Inflammatory macrophage treated with lipopolysaccharide for 1 hour (primary cell): ENCODE measurements at regions not wholly inside any gene's neighbourhood (a gene's known extent, or its start where the extent isn't known, plus 50 kb on each side); places are given as distances from the start of the nearest gene placed in this dataset.

Source experiments
- DNase-seq, 2 donors: peaks; one replicate each; pipeline ENCODE4 v3.0.0-alpha.2; 2020 to 2022

DNA sequence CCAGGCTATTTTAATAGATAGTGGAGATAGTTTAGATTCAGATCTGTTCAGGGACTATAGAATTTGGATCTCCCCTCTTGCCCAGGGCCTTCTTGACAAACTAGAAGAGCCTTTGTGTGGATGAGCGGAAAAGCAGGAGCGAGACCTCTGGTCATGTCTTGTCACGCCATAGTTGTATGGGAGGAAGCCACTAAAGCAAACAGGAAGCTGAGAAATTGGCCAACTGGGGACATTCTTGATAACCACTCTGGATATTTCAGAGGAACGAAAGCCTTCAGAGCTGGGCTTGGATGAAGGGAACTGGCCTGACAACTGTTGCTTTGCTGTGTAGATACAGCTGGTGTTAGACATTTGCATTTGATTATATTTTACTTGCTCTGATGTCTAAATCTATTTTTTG lies 54.1 kb upstream of the EXOC2 start:
- no peak for DNase-seq

DNA sequence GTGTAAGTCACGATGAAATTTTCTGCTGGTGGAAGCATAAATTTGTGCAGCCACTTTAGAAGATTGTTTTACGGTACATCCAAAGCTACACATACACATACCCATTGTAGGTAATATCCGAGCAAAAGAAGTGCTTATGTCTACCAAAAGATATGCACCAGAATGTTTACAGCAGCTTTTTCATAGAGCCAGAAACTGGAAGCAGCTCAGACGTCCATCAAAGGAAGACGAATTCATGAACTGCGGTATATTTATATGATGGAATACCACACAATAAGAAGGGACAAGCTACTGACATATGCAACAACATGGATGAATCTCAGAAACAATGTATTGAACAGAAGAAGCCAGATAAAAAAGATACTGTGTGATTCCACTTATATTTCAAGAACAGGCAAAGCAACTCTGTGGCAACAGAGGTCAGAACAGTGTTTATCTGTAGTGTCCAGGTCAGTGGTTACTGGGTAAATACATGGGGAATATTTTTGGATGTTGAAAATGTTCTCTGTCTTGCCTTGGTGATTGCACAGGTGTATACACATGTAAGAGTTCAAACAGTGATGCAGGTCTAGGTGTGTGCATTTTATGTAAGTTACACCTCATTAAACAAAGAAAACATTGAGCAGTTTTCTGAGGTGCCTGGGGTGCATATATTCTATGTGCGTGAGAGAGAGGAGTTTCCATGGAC lies 51.9 kb upstream of the EXOC2 start:
- DNase-seq = no peak

DNA sequence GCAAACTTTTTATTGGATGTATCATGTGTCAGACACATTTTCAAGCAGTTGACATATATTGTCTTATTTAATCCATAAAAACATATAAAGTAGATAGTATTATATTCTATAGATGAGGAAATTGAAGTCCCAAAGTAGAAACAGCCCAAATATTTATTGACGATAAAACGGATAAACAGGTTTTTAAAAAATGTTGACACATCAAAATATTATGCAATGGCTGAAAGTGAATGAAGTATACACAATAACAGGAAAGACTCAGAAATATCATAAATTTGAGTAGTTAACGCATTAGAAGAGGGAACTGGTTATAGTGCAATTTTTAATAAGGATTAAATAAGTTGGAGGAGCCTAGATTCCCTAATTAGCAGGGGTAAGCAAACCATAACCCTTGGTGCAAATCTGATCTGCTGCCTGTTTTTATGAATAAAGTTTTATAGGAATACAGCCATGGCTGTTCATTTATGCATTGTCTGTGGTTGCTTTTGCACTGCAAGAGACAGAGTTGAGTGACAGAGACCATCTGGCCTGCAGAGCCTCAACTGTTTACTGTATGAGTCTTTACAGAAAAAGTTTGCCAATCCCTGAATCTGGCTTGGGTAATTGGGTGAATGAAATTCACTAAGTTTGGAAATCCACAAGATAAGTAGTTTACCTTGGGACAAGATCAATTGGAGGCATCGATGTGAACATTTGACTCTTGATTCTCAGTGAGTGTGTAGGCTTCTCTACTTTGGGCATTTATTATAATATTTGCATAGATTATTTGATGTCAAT lies 50.6 kb upstream of the EXOC2 start:
- no peak for DNase-seq
